Femur (tissue), 1 donor: ENCODE measurements at regions not wholly inside any gene's neighbourhood (a gene's known extent, or its start where the extent isn't known, plus 50 kb on each side); places are given as distances from the start of the nearest gene placed in this dataset.
"Not testable (repeated sequence)": the region's sequence is repeated elsewhere in the genome, so short reads cannot be mapped to it uniquely, and the experiment has no call there.

ENCODE experiments used
- DNase-seq: peaks from one replicate; pipeline ENCODE4 v3.0.0-alpha.2; 2017

- DNase-seq = no peak
Measured at GRCh38 chr21:33121715-33122475, 52.0 kb downstream of the OLIG1 start.

GRCh38 chr21:33122507-33122906 is 52.6 kb downstream of the OLIG1 start:
- no peak for DNase-seq

GRCh38 chr21:33123374-33124123 is 53.6 kb downstream of the OLIG1 start:
- no peak for DNase-seq

GRCh38 chr21:33124889-33125288 is 54.9 kb downstream of the OLIG1 start:
- DNase-seq = no peak

- no peak for DNase-seq
Measured at GRCh38 chr21:33125680-33126375, 55.9 kb downstream of the OLIG1 start.

- DNase-seq = no peak
Measured at GRCh38 chr21:33126569-33126968, 56.6 kb downstream of the OLIG1 start.

- DNase-seq = peak; percentile 82
Measured at GRCh38 chr21:33127154-33127867, 57.4 kb downstream of the OLIG1 start.

GRCh38 chr21:33127868-33128242 is 57.9 kb downstream of the OLIG1 start:
- no peak for DNase-seq

GRCh38 chr21:33128538-33128937 is 58.6 kb downstream of the OLIG1 start:
- DNase-seq = no peak

- no peak for DNase-seq
Measured at GRCh38 chr21:33132054-33132453, 62.1 kb downstream of the OLIG1 start.

GRCh38 chr21:33133892-33134291 is 64.0 kb downstream of the OLIG1 start:
- no peak for DNase-seq

GRCh38 chr21:33135925-33136324 is 66.0 kb downstream of the OLIG1 start:
- no peak for DNase-seq

- DNase-seq = no peak
Measured at GRCh38 chr21:33136847-33137502, 67.0 kb downstream of the OLIG1 start.

- peak; percentile 23 for DNase-seq
Measured at GRCh38 chr21:33139084-33139483, 69.1 kb downstream of the OLIG1 start.

GRCh38 chr21:33140288-33140687 is 70.3 kb downstream of the OLIG1 start:
- no peak for DNase-seq

GRCh38 chr21:33146467-33146866 is 76.5 kb downstream of the OLIG1 start:
- no peak for DNase-seq

- no peak for DNase-seq
Measured at GRCh38 chr21:33149181-33149580, 79.2 kb downstream of the OLIG1 start.

GRCh38 chr21:33150968-33151367 is 78.8 kb upstream of the IFNAR2 start:
- DNase-seq = not testable (repeated sequence)

GRCh38 chr21:33151941-33152731 is 77.6 kb upstream of the IFNAR2 start:
- no peak for DNase-seq

GRCh38 chr21:33152732-33153130 is 77.0 kb upstream of the IFNAR2 start:
- DNase-seq = no peak

GRCh38 chr21:33155005-33155404 is 74.7 kb upstream of the IFNAR2 start:
- no peak for DNase-seq

- no peak for DNase-seq
Measured at GRCh38 chr21:33155422-33155821, 74.3 kb upstream of the IFNAR2 start.
